ENCODE measurements at regions not wholly inside any gene's neighbourhood (a gene's known extent, or its start where the extent isn't known, plus 50 kb on each side); places are given as distances from the start of the nearest gene placed in this dataset.

GRCh38 chr10:35803046-35803445 lies 160.9 kb upstream of the FZD8 start:
- no peaks in the 10 kb centered on the region for H3K9me3 ChIP-seq (ENCODE audit: control insufficient read depth, insufficient read depth, low read depth, low read length)
- peak in 1 of 2 donors; percentile 9 for DNase-seq (ENCODE audit: low read depth in 2 of 2)
- no peaks in the 10 kb centered on the region for H3K4me1 ChIP-seq (ENCODE audit: control insufficient read depth, extremely low read depth, insufficient read depth, low read length)
- H3K79me2 ChIP-seq (ENCODE audit: control insufficient read depth, insufficient read depth, low read length): no peaks in the 10 kb centered on the region
- no peak overlapping the region for H2AFZ ChIP-seq (ENCODE audit: low read length)
- no peaks in the 10 kb centered on the region for H3K27me3 ChIP-seq (ENCODE audit: control insufficient read depth, insufficient read depth, low read length)
- TF ChIP-seq CTCF (conservative IDR thresholded peaks at IDR 0.05 in 1 of 2, IDR thresholded peaks at IDR 0.05 in 1 of 2; ENCODE audit: low read depth in 1 of 2, low read length in 2 of 2) (no peak), EZH2 (IDR thresholded peaks at IDR 0.05; ENCODE audit: low read length, missing control alignments) (no peak)
- H4K20me1 ChIP-seq (ENCODE audit: control insufficient read depth, extremely low read depth, insufficient read depth, low read length): no peaks in the 10 kb centered on the region
- no peak overlapping the region for H3K27ac ChIP-seq (ENCODE audit: insufficient read depth, low read length)
- H3K9ac ChIP-seq (ENCODE audit: insufficient read depth, low read length): no peak overlapping the region
- no peaks in the 10 kb centered on the region for H3K36me3 ChIP-seq (ENCODE audit: control insufficient read depth, insufficient read depth, low read length)
- H3K4me3 ChIP-seq (replicated peaks in 1 of 4; ENCODE audit: control extremely low read depth in 1 of 4, insufficient read depth in 1 of 4, low read depth in 3 of 4, low read length in 4 of 4): no peak overlapping the region
- no peak overlapping the region for H3K4me2 ChIP-seq (ENCODE audit: extremely low read depth, insufficient read depth, low read length)

GRCh38 chr10:35797187-35797586 lies 155.1 kb upstream of the FZD8 start:
- no peak overlapping the region for H3K27ac ChIP-seq (ENCODE audit: insufficient read depth, low read length)
- TF ChIP-seq CTCF (conservative IDR thresholded peaks at IDR 0.05 in 1 of 2, IDR thresholded peaks at IDR 0.05 in 1 of 2; ENCODE audit: low read depth in 1 of 2, low read length in 2 of 2) (no peak), EZH2 (IDR thresholded peaks at IDR 0.05; ENCODE audit: low read length, missing control alignments) (no peak)
- H3K9ac ChIP-seq (ENCODE audit: insufficient read depth, low read length): no peak overlapping the region
- no peaks in the 10 kb centered on the region for H3K27me3 ChIP-seq (ENCODE audit: control insufficient read depth, insufficient read depth, low read length)
- no peaks in the 10 kb centered on the region for H3K9me3 ChIP-seq (ENCODE audit: control insufficient read depth, insufficient read depth, low read depth, low read length)
- H3K36me3 ChIP-seq (ENCODE audit: control insufficient read depth, insufficient read depth, low read length): no peaks in the 10 kb centered on the region
- no peak overlapping the region for H3K4me2 ChIP-seq (ENCODE audit: extremely low read depth, insufficient read depth, low read length)
- no peaks in the 10 kb centered on the region for H3K4me1 ChIP-seq (ENCODE audit: control insufficient read depth, extremely low read depth, insufficient read depth, low read length)
- H2AFZ ChIP-seq (ENCODE audit: low read length): no peak overlapping the region
- no peak overlapping the region for H3K4me3 ChIP-seq (replicated peaks in 1 of 4; ENCODE audit: control extremely low read depth in 1 of 4, insufficient read depth in 1 of 4, low read depth in 3 of 4, low read length in 4 of 4)
- no peaks in the 10 kb centered on the region for H3K79me2 ChIP-seq (ENCODE audit: control insufficient read depth, insufficient read depth, low read length)
- DNase-seq (ENCODE audit: low read depth in 2 of 2): peak; percentile 24 to 60
- no peaks in the 10 kb centered on the region for H4K20me1 ChIP-seq (ENCODE audit: control insufficient read depth, extremely low read depth, insufficient read depth, low read length)

GRCh38 chr10:35795131-35795824 lies 153.2 kb upstream of the FZD8 start:
- Histone ChIP-seq H3K4me2 (ENCODE audit: extremely low read depth, insufficient read depth, low read length) (no peak overlapping the region), H3K9ac (ENCODE audit: insufficient read depth, low read length) (no peak overlapping the region), H3K27ac (ENCODE audit: insufficient read depth, low read length) (no peak overlapping the region), H3K79me2 (ENCODE audit: control insufficient read depth, insufficient read depth, low read length) (no peaks in the 10 kb centered on the region), H3K36me3 (ENCODE audit: control insufficient read depth, insufficient read depth, low read length) (no peaks in the 10 kb centered on the region), H3K27me3 (ENCODE audit: control insufficient read depth, insufficient read depth, low read length) (no peaks in the 10 kb centered on the region), H3K4me1 (ENCODE audit: control insufficient read depth, extremely low read depth, insufficient read depth, low read length) (no peaks in the 10 kb centered on the region), H3K4me3 (replicated peaks in 1 of 4; ENCODE audit: control extremely low read depth in 1 of 4, insufficient read depth in 1 of 4, low read depth in 3 of 4, low read length in 4 of 4) (no peak overlapping the region), H2AFZ (ENCODE audit: low read length) (no peak overlapping the region), H4K20me1 (ENCODE audit: control insufficient read depth, extremely low read depth, insufficient read depth, low read length) (no peaks in the 10 kb centered on the region), H3K9me3 (ENCODE audit: control insufficient read depth, insufficient read depth, low read depth, low read length) (no peaks in the 10 kb centered on the region)
- TF ChIP-seq EZH2 (IDR thresholded peaks at IDR 0.05; ENCODE audit: low read length, missing control alignments) (no peak), CTCF (conservative IDR thresholded peaks at IDR 0.05 in 1 of 2, IDR thresholded peaks at IDR 0.05 in 1 of 2; ENCODE audit: low read depth in 1 of 2, low read length in 2 of 2) (no peak)
- peak in 1 of 2 donors; percentile 54 for DNase-seq (ENCODE audit: low read depth in 2 of 2)

Data from fibroblast of lung (primary cell).